ENCODE measurements at regions not wholly inside any gene's neighbourhood (a gene's known extent, or its start where the extent isn't known, plus 50 kb on each side); places are given as distances from the start of the nearest gene placed in this dataset.
A peak's percentile ranks its signal among the peaks of the same experiment; 100 is the strongest.

DNA sequence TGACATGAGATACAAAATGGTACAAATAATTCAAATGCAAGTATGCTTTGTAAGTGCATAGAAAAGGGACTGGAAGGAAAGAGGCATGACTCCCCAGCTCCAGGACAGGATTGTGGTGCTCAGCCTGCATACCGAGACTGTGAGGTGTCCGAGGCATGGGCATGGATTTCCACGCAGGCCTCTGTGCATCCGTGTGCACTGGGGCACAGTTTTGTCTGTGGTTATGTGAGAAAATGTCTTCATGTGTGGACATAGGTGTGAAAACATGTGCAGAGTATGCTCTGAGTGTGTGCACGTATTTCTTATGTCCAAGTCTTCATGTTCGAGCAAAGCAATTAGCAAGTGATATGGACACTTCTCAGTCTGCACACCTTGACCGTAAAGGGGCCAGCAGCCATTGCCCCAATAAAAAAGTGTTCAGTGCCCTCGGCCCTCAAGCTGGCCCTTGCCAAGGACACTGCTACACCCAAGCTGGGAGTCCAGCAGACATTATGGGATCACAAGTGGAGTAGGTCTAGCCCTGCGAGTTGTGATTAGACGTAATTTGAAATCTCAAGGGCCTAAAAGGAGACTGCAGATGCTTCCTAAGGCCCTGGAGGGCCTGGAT, 120.7 kb downstream of the CYP26B1 start:
- 89% methylated on average over 10 of the region's 10 CpGs; no CpG with 5 or more reads in 1 of the 2 experiments for whole genome bisulfite sequencing, 2 experiments (ENCODE audit: extremely low coverage in 1 of 2, insufficient coverage in 1 of 2, insufficient read length in 1 of 2, insufficient replicate concordance in 2 of 2, low coverage in 1 of 2, low lambda C conversion rate in 2 of 2, missing lambda C conversion rate in 1 of 2)
- FAIRE-seq (no peak), DNase-seq (ENCODE audit: low read depth in 1 of 2, low spot score in 2 of 2) (peak in 1 of 2 experiments; percentile 28)
- Histone ChIP-seq H3K23me2 (ENCODE audit: low read depth, low read length) (no peaks in the 10 kb centered on the region), H3K79me2 (ENCODE audit: control insufficient read depth in 1 of 2, insufficient read depth in 2 of 2, low read length in 2 of 2) (no peaks in the 10 kb centered on the region), H3K27ac (ENCODE audit: low read depth, low read length) (no peak overlapping the region), H3K9ac (replicated peaks in 1 of 4; ENCODE audit: extremely low read depth in 1 of 4, low read depth in 3 of 4, low read length in 3 of 4) (no peak overlapping the region), H3K36me3 (ENCODE audit: control insufficient read depth in 2 of 4, insufficient read depth in 4 of 4, low read length in 3 of 4) (no peaks in the 10 kb centered on the region), H3K9me3 (ENCODE audit: insufficient read depth in 2 of 2, low read depth in 1 of 2, low read length in 1 of 2) (peaks cover 0 to 3% of the 10 kb centered on the region in 2 experiments; a peak in 1 of 4 replicates), H3K27me3 (replicated peaks in 1 of 4; ENCODE audit: control insufficient read depth in 3 of 4, extremely low read depth in 1 of 4, insufficient read depth in 3 of 4, low read length in 3 of 4) (no peaks in the 10 kb centered on the region), H2BK120ac (replicated peaks; ENCODE audit: low read depth, low read length) (no peak overlapping the region), H3K56ac (replicated peaks; ENCODE audit: insufficient read length, low read depth, low read length) (no peak overlapping the region), H2BK20ac (ENCODE audit: low read length) (no peak overlapping the region), H2BK5ac (ENCODE audit: low read depth, low read length) (no peak overlapping the region), H4K20me1 (replicated peaks in 1 of 2; ENCODE audit: control insufficient read depth in 1 of 2, insufficient read depth in 2 of 2, low read length in 2 of 2) (no peaks in the 10 kb centered on the region), H3K4me1 (replicated peaks in 1 of 4; ENCODE audit: control insufficient read depth in 3 of 4, insufficient read depth in 4 of 4, low read length in 3 of 4) (peaks cover 0 to 3% (median 0%) of the 10 kb centered on the region in 4 experiments; a peak in 1 of 7 replicates), H4K91ac (replicated peaks; ENCODE audit: insufficient read length, low read length) (no peak overlapping the region), H3K4me2 (ENCODE audit: insufficient read depth in 1 of 2, low read depth in 2 of 2, low read length in 2 of 2) (no peak overlapping the region), H4K5ac (ENCODE audit: insufficient read length, low read depth, low read length) (no peak overlapping the region), H3K79me1 (ENCODE audit: low read depth, low read length) (no peaks in the 10 kb centered on the region), H3K4ac (replicated peaks; ENCODE audit: insufficient read length, low read depth, low read length) (no peak overlapping the region), H2AFZ (ENCODE audit: low read length) (no peak overlapping the region), H3K18ac (ENCODE audit: extremely low read depth, low read length) (no peak overlapping the region), H4K8ac (ENCODE audit: extremely low read depth, insufficient read depth, low read length) (peak overlapping the region; percentile 45; the same call in 1 of the 2 replicates), H3K23ac (ENCODE audit: insufficient read length) (no peak overlapping the region), H2AK5ac (ENCODE audit: low read depth, low read length) (no peak overlapping the region), H3K14ac (ENCODE audit: insufficient read length) (no peak overlapping the region), H2BK15ac (ENCODE audit: low read length) (no peak overlapping the region), H2BK12ac (ENCODE audit: low read depth, low read length) (no peak overlapping the region), H3K4me3 (ENCODE audit: extremely low read depth in 1 of 4, insufficient read depth in 2 of 4, low read depth in 3 of 4, low read length in 4 of 4) (no peak overlapping the region)
- ChIA-PET CTCF (ENCODE audit: partially characterized antibody) (interaction anchor here (1.1 to 1.4 kb wide), 2 partner anchors 13 to 36 kb away, joined by 3 to 4 read pairs; no protein-coding TSS in a partner anchor), POLR2A (ENCODE audit: partially characterized antibody) (no interaction called here)
- TF ChIP-seq CBX8 (IDR thresholded peaks at IDR 0.05; ENCODE audit: borderline replicate concordance, low read depth, low read length) (no peak), SAP30 (IDR thresholded peaks at IDR 0.05; ENCODE audit: insufficient read depth, insufficient replicate concordance, low read length) (no peak), HDAC2 (IDR thresholded peaks at IDR 0.05; ENCODE audit: borderline replicate concordance in 1 of 2, low read depth in 2 of 2, low read length in 2 of 2) (no peak), TAF7 (optimal IDR thresholded peaks at IDR 0.05; ENCODE audit: borderline replicate concordance, low read depth, low read length) (no peak), BRCA1 (IDR thresholded peaks at IDR 0.05; ENCODE audit: low read depth, low read length) (no peak), BCL11A (IDR thresholded peaks at IDR 0.05; ENCODE audit: low read depth in 2 of 2, low read length in 2 of 2) (no peak)
